HG03045 (cell line): ENCODE measurements at regions not wholly inside any gene's neighbourhood (a gene's known extent, or its start where the extent isn't known, plus 50 kb on each side); places are given as distances from the start of the nearest gene placed in this dataset.
"Not testable (repeated sequence)": the region's sequence is repeated elsewhere in the genome, so short reads cannot be mapped to it uniquely, and the experiment has no call there.

Experiments
- ATAC-seq: cut with Tn5 transposase; IDR thresholded peaks from one replicate; pipeline ENCODE4 v1.9.1; 2021; ENCODE audit warnings: mild to moderate bottlenecking, moderate library complexity; ENCODE audit not compliant: unreplicated experiment

- ATAC-seq = no peak
These were observed 179.5 kb downstream of the HNRNPD start for GRCh38 chr4:82194329-82194728.

- no peak for ATAC-seq
These were observed 181.6 kb downstream of the HNRNPD start for GRCh38 chr4:82192017-82192673.

- no peak for ATAC-seq
These were observed 192.0 kb downstream of the HNRNPD start for GRCh38 chr4:82181789-82182188.

- ATAC-seq = no peak
These were observed 201.6 kb downstream of the HNRNPD start for GRCh38 chr4:82172186-82172585.

GRCh38 chr4:82171531-82172155, 202.1 kb downstream of the HNRNPD start:
- no peak for ATAC-seq

GRCh38 chr4:82149750-82150149, 224.0 kb downstream of the HNRNPD start:
- ATAC-seq = no peak

- no peak for ATAC-seq
These were observed 227.9 kb downstream of the HNRNPD start for GRCh38 chr4:82145850-82146249.

GRCh38 chr4:82140422-82140821, 233.4 kb downstream of the HNRNPD start:
- ATAC-seq = no peak

GRCh38 chr4:82139287-82139686, 234.5 kb downstream of the HNRNPD start:
- no peak for ATAC-seq

- ATAC-seq = no peak
These were observed 235.4 kb downstream of the HNRNPD start for GRCh38 chr4:82138374-82138773.

GRCh38 chr4:82136161-82136801, 237.5 kb downstream of the HNRNPD start:
- no peak for ATAC-seq

- ATAC-seq = no peak
These were observed 245.4 kb downstream of the HNRNPD start for GRCh38 chr4:82128355-82128754.

- ATAC-seq = no peak
These were observed 247.2 kb downstream of the HNRNPD start for GRCh38 chr4:82126512-82127040.

- no peak for ATAC-seq
These were observed 247.9 kb downstream of the HNRNPD start for GRCh38 chr4:82125787-82126297.

GRCh38 chr4:82124932-82125786, 248.6 kb downstream of the HNRNPD start:
- ATAC-seq = no peak

- no peak for ATAC-seq
These were observed 249.4 kb downstream of the HNRNPD start for GRCh38 chr4:82124365-82124764.

- ATAC-seq = no peak
These were observed 249.9 kb downstream of the HNRNPD start for GRCh38 chr4:82123934-82124333.

- ATAC-seq = not testable (repeated sequence)
These were observed 258.6 kb downstream of the HNRNPD start for GRCh38 chr4:82115183-82115582.

GRCh38 chr4:82108506-82108905, 265.3 kb downstream of the HNRNPD start:
- no peak for ATAC-seq

- ATAC-seq = no peak
These were observed 269.2 kb downstream of the HNRNPD start for GRCh38 chr4:82104578-82104977.
